ENCODE measurements at regions not wholly inside any gene's neighbourhood (a gene's known extent, or its start where the extent isn't known, plus 50 kb on each side); places are given as distances from the start of the nearest gene placed in this dataset.

GRCh38 chr18:78158943-78159342 is 820.7 kb upstream of the SALL3 start:
- TF ChIP-seq ARNTL (CRISPR knock-in tag; IDR thresholded peaks at IDR 0.05; ENCODE audit: borderline replicate concordance, low read depth) (no peak), CREB5 (CRISPR knock-in tag; IDR thresholded peaks at IDR 0.05; ENCODE audit: low read depth) (no peak), ZC3H10 (CRISPR knock-in tag; IDR thresholded peaks at IDR 0.05) (no peak), PATZ1 (CRISPR knock-in tag; IDR thresholded peaks at IDR 0.05; ENCODE audit: borderline replicate concordance) (no peak)
